ENCODE measurements at regions not wholly inside any gene's neighbourhood (a gene's known extent, or its start where the extent isn't known, plus 50 kb on each side); places are given as distances from the start of the nearest gene placed in this dataset.

GRCh38 chr1:99595441-99595840 lies 50.5 kb upstream of the PALMD start:
- TF ChIP-seq CTCF (IDR thresholded peaks at IDR 0.05) (no peak), POLR2A (IDR thresholded peaks at IDR 0.05) (no peak)

Measured in thyroid gland (tissue), 4 donors.